ENCODE measurements at regions not wholly inside any gene's neighbourhood (a gene's known extent, or its start where the extent isn't known, plus 50 kb on each side); places are given as distances from the start of the nearest gene placed in this dataset.
"Not testable (repeated sequence)": the region's sequence is repeated elsewhere in the genome, so short reads cannot be mapped to it uniquely, and the experiment has no call there.

DNA sequence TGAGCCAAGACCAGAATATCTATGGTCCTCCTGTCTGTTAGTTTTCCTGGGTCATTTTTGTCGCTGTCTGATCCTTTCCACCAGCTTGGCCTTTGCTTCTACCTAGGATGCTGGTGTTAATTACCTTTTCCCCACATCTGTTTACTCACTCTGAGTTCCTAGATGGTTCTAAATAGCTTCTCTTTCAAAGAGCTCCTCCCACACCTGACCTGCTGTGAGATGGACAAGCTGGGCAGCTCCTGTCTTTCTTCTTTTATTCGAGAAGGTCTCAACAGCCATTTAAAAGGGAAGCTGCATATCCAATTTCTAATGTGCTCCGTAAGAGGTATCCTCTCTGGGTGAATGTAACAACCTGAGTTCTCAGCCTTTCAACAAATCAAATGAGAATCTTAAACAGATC lies 156.2 kb downstream of the HRH4 start:
- TF ChIP-seq, protein P1, sequence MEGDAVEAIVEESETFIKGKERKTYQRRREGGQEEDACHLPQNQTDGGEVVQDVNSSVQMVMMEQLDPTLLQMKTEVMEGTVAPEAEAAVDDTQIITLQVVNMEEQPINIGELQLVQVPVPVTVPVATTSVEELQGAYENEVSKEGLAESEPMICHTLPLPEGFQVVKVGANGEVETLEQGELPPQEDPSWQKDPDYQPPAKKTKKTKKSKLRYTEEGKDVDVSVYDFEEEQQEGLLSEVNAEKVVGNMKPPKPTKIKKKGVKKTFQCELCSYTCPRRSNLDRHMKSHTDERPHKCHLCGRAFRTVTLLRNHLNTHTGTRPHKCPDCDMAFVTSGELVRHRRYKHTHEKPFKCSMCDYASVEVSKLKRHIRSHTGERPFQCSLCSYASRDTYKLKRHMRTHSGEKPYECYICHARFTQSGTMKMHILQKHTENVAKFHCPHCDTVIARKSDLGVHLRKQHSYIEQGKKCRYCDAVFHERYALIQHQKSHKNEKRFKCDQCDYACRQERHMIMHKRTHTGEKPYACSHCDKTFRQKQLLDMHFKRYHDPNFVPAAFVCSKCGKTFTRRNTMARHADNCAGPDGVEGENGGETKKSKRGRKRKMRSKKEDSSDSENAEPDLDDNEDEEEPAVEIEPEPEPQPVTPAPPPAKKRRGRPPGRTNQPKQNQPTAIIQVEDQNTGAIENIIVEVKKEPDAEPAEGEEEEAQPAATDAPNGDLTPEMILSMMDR (IDR thresholded peaks at IDR 0.05; ENCODE audit: control extremely low read depth, extremely low read depth, low read depth, missing control alignments) = no peak
- CTCF ChIA-PET = interaction anchor here (1.5 kb wide), 1 partner anchor 14 kb away, joined by 3 read pairs; no protein-coding TSS in a partner anchor
- no peak for DNase-seq (ENCODE audit: extremely low spot score)
- POLR2A ChIA-PET = no interaction called here

DNA sequence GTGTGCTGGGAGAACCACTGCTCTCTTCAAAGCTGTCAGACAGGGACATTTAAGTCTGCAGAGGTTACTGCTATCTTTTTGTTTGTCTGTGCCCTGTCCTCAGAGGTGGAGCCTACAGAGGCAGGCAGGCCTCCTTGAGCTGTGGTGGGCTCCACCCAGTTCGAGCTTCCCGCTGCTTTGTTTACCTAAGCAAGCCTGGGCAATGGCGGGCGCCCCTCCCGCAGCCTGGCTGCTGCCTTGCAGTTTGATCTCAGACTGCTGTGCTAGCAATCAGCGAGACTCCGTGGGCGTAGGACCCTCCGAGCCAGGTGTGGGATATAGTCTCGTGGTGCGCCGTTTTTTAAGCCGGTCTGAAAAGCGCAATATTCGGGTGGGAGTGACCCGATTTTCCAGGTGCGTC lies 164.0 kb downstream of the HRH4 start:
- DNase-seq (ENCODE audit: extremely low spot score); POLR2A ChIA-PET; CTCF ChIA-PET: not testable (repeated sequence)

DNA sequence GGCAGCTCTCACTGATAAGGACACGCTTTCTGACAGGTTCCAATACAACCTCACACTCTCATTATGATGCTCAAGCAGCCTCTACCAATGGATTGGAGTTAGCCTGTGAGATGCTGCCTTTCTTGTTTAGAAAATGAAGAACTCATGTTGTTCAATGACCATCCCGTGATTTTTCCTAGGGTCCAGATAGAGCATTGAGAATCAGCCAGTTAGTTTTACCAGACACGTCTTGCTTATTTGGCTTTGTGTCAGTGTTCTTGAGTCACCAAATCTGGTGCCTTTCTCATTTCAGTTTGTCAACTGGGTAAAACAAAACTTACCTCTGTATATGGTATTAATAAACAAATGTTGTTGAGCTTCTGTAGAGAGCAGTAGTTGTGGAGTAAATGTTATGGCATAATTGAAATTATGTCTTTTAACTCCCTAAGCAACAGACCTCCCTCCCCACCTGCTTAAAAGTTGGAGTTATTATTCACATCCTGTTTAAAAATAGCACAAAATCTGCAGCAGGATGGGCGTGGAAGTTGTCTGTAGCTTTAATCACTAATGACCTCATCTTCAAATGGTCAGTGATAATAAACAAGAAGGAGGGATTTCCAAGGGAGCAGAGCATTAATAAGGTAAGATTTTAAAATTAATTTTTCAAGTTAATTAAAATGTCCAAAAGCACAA lies 167.3 kb downstream of the HRH4 start:
- TF ChIP-seq, protein P1 (IDR thresholded peaks at IDR 0.05; ENCODE audit: control extremely low read depth, extremely low read depth, low read depth, missing control alignments) = no peak
- CTCF ChIA-PET = no interaction called here
- POLR2A ChIA-PET = no interaction called here
- DNase-seq (ENCODE audit: extremely low spot score) = no peak

DNA sequence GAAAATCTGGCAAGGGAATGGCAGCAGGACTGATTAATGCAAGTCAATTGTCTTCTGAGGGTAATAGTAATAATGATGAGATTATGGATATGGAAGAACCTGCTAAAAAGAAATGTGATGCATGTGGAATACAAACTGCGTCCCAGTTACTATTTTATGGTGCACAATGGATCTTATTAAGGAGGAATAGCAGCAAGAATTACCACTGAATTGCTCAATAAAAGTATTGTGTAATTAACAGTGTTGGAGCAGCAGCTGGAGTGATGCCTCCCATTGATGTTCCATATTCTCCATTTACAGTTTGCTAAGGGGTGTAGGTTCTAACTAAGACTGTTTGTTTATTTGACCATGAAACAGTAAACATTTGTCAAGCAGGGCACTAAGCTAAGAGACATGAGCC lies 167.9 kb downstream of the HRH4 start:
- ChIA-PET CTCF (no interaction called here), POLR2A (no interaction called here)
- TF ChIP-seq, protein P1 (IDR thresholded peaks at IDR 0.05; ENCODE audit: control extremely low read depth, extremely low read depth, low read depth, missing control alignments) = no peak
- no peak for DNase-seq (ENCODE audit: extremely low spot score)

DNA sequence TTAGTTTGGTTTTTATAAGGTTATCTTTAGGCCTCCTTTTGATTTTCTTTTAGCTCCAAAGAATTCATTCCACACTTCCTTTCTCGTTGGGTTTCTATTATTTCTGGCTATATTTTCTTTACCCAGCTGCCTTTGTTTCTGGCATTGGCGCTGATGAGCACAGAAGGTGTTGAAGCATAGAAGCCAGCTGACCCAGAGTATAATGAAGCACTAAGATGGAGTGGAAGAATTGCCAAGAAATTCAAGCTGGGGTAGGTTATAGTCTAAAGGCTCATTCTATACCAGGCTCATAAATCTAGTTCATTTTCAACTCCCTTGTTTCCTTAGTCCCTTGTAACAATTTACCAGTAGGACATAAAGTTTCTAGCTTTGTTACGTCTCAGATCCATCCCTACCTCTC lies 169.5 kb downstream of the HRH4 start:
- ChIA-PET CTCF (interaction anchor here (1.2 to 1.3 kb wide), 2 partner anchors 13 kb away, joined by 3 read pairs; no protein-coding TSS in a partner anchor), POLR2A (no interaction called here)
- no peak for DNase-seq (ENCODE audit: extremely low spot score)
- TF ChIP-seq, protein P1 (IDR thresholded peaks at IDR 0.05; ENCODE audit: control extremely low read depth, extremely low read depth, low read depth, missing control alignments) = no peak

DNA sequence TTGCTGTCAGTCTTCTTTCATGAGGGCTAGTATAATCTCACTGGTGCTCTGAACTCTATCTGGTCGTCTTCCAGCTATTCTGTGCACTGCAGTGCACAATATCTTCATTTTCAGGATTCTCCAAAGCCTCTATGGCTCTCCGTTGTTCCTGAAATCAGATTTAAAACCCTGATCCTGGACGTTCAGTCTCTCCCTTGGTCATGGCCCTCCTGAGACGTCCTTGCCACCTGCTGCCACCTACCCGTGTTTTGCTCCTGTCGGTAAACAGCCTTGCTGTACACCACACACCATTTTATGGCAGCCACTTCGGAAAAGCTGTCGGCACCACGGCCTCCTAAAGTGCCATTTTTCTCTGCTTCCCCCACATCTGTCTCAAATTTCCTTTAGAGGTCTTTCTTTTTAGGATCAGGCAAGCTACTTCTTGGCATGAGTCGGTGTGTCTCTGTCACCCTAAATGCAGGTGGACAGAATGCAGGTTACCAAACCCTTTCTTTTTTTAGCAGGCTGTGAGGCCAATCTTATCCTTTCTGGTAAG lies 170.0 kb downstream of the HRH4 start:
- ChIA-PET POLR2A (no interaction called here), CTCF (interaction anchor here (1.2 to 1.3 kb wide), 2 partner anchors 13 kb away, joined by 3 read pairs; no protein-coding TSS in a partner anchor)
- no peak for DNase-seq (ENCODE audit: extremely low spot score)
- TF ChIP-seq, protein P1 (IDR thresholded peaks at IDR 0.05; ENCODE audit: control extremely low read depth, extremely low read depth, low read depth, missing control alignments) = no peak

DNA sequence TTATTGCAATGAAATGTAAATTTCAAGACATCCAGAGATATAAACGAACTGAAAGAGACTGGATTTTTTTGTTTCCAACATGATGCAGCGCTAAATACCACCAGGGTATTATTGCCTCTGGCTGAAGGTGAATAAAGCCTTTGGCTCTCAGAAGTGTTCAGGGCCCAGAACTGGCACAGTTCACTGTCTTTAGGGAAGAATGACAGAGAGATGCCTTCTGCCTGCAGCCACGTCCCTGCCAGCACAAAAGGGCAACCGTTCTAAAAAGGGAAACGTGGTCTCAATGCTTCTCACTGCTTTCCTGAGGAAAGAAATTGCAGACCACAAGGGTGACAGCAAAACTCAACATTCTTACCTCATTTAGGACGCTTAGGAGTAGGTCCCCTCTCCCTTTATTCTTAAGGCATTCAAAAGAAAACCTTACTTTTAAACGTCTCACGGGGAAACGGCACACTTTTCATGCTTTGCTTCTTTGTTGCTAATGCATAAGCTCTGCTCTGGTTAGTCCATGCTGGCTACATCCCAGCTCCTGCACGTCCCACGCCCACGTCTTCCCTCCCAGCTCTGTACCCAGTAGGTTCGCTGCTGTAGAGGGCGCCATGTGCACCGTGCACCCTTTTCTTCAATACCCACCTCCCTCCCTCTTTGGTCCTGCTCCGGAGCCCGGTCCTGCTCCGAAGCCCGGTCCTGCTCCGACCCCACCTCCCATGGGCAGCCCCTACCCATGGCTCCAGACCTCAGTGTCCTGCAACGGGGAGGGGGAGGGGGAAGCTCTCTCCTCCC lies 171.0 kb downstream of the HRH4 start:
- no peak for DNase-seq (ENCODE audit: extremely low spot score)
- POLR2A ChIA-PET = no interaction called here
- TF ChIP-seq, protein P1 (IDR thresholded peaks at IDR 0.05; ENCODE audit: control extremely low read depth, extremely low read depth, low read depth, missing control alignments) = no peak
- CTCF ChIA-PET = no interaction called here
